Activated T-cell treated with anti-CD3 and anti-CD28 coated beads for 48 hours (primary cell): ENCODE measurements at regions not wholly inside any gene's neighbourhood (a gene's known extent, or its start where the extent isn't known, plus 50 kb on each side); places are given as distances from the start of the nearest gene placed in this dataset.
"Not testable (repeated sequence)": the region's sequence is repeated elsewhere in the genome, so short reads cannot be mapped to it uniquely, and the experiment has no call there.

Source experiments
- DNase-seq: peaks from one replicate; pipeline ENCODE4 v3.0.0-alpha.2; 2020; ENCODE audit warnings: low read depth

GRCh38 chr3:105979961-105980360 is 111.1 kb upstream of the CBLB start:
- no peak for DNase-seq

- no peak for DNase-seq
Observed at GRCh38 chr3:105982207-105982606, 113.4 kb upstream of the CBLB start.

- no peak for DNase-seq
Observed at GRCh38 chr3:105984837-105985236, 116.0 kb upstream of the CBLB start.

GRCh38 chr3:105986343-105986742 is 117.5 kb upstream of the CBLB start:
- not testable (repeated sequence) for DNase-seq

GRCh38 chr3:105987809-105988208 is 119.0 kb upstream of the CBLB start:
- no peak for DNase-seq

GRCh38 chr3:105988540-105989212 is 119.9 kb upstream of the CBLB start:
- no peak for DNase-seq

- DNase-seq, result no peak
Observed at GRCh38 chr3:105996781-105997180, 128.0 kb upstream of the CBLB start.

- DNase-seq, result no peak
Observed at GRCh38 chr3:105997466-105997799, 128.6 kb upstream of the CBLB start.

- no peak for DNase-seq
Observed at GRCh38 chr3:105997800-105998526, 129.2 kb upstream of the CBLB start.

GRCh38 chr3:105999856-106000255 is 131.0 kb upstream of the CBLB start:
- no peak for DNase-seq

- no peak for DNase-seq
Observed at GRCh38 chr3:106001923-106002322, 133.1 kb upstream of the CBLB start.

- DNase-seq, result no peak
Observed at GRCh38 chr3:106004137-106004681, 135.4 kb upstream of the CBLB start.

GRCh38 chr3:106004826-106005225 is 136.0 kb upstream of the CBLB start:
- no peak for DNase-seq

- no peak for DNase-seq
Observed at GRCh38 chr3:106006001-106006400, 137.2 kb upstream of the CBLB start.

- no peak for DNase-seq
Observed at GRCh38 chr3:106006571-106006970, 137.8 kb upstream of the CBLB start.

GRCh38 chr3:106007512-106007911 is 138.7 kb upstream of the CBLB start:
- DNase-seq, result no peak

GRCh38 chr3:106008766-106009165 is 140.0 kb upstream of the CBLB start:
- no peak for DNase-seq

GRCh38 chr3:106010829-106011228 is 142.0 kb upstream of the CBLB start:
- no peak for DNase-seq

- DNase-seq, result no peak
Observed at GRCh38 chr3:106013971-106014370, 145.2 kb upstream of the CBLB start.

- DNase-seq, result no peak
Observed at GRCh38 chr3:106014518-106014917, 145.7 kb upstream of the CBLB start.

- no peak for DNase-seq
Observed at GRCh38 chr3:106014971-106015370, 146.2 kb upstream of the CBLB start.

GRCh38 chr3:106018102-106018501 is 149.3 kb upstream of the CBLB start:
- no peak for DNase-seq

GRCh38 chr3:106018929-106019550 is 150.2 kb upstream of the CBLB start:
- DNase-seq, result no peak
